ENCODE measurements at regions not wholly inside any gene's neighbourhood (a gene's known extent, or its start where the extent isn't known, plus 50 kb on each side); places are given as distances from the start of the nearest gene placed in this dataset.

- TF ChIP-seq, protein P1, sequence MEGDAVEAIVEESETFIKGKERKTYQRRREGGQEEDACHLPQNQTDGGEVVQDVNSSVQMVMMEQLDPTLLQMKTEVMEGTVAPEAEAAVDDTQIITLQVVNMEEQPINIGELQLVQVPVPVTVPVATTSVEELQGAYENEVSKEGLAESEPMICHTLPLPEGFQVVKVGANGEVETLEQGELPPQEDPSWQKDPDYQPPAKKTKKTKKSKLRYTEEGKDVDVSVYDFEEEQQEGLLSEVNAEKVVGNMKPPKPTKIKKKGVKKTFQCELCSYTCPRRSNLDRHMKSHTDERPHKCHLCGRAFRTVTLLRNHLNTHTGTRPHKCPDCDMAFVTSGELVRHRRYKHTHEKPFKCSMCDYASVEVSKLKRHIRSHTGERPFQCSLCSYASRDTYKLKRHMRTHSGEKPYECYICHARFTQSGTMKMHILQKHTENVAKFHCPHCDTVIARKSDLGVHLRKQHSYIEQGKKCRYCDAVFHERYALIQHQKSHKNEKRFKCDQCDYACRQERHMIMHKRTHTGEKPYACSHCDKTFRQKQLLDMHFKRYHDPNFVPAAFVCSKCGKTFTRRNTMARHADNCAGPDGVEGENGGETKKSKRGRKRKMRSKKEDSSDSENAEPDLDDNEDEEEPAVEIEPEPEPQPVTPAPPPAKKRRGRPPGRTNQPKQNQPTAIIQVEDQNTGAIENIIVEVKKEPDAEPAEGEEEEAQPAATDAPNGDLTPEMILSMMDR (IDR thresholded peaks at IDR 0.05; ENCODE audit: poor library complexity, severe bottlenecking), result no peak
- TF ChIP-seq EP300 (conservative IDR thresholded peaks at IDR 0.05; ENCODE audit: poor library complexity, severe bottlenecking) (no peak), EZH2 (IDR thresholded peaks at IDR 0.05; ENCODE audit: borderline replicate concordance, insufficient read depth, low read length, poor library complexity, severe bottlenecking) (no peak), RAD21 (conservative IDR thresholded peaks at IDR 0.05) (no peak)
Observed at GRCh38 chr13:111418101-111418500, 97.7 kb downstream of the TEX29 start.
